ENCODE measurements at regions not wholly inside any gene's neighbourhood (a gene's known extent, or its start where the extent isn't known, plus 50 kb on each side); places are given as distances from the start of the nearest gene placed in this dataset.
"Not testable (repeated sequence)": the region's sequence is repeated elsewhere in the genome, so short reads cannot be mapped to it uniquely, and the experiment has no call there.

DNA sequence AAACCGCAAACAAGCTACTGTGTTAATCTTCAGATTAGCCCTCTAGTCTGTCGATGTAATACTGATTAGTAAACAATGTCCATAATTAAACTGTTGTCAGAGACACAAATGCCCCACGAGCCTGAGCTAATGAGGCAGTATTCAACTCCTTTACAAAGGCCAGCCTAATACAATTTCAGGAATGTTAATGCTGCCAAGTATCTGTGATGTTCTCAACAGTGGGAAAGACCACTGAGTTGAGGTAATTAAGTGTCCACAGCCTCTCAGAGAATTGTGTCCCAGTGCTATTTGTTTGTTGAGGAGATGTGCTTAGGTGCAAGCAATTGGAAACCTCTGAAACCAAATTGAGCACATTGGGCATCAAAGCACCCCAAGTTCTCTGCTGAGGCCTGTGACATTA lies 139.4 kb upstream of the CDKN3 start:
- no peak overlapping the region for H3K4me3 ChIP-seq (ENCODE audit: low read depth, low read length)
- TF ChIP-seq CTCF (IDR thresholded peaks at IDR 0.05; ENCODE audit: low read depth, low read length, missing control alignments) = no peak
- DNase-seq (ENCODE audit: low read depth) = no peak

DNA sequence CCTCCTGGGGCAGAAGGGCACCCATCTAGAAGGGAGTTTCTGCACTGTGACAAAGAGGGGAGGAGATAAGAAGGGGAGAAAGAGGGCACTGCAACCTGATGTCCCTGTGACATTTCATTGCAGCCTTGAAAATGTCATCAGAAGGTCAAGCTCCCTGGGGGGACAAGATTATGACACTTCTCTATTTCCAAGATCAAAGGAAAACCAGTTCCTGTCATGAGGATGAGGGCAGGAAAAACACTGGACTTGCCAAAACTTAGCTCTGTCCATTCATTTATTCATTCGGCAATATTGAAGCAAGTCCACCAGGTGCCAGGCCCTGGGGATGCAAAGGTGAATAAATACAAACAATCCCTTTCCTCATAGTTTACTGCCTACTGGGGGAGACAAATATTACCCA lies 138.4 kb upstream of the CDKN3 start:
- no peak overlapping the region for H3K4me3 ChIP-seq (ENCODE audit: low read depth, low read length)
- TF ChIP-seq CTCF (IDR thresholded peaks at IDR 0.05; ENCODE audit: low read depth, low read length, missing control alignments) = no peak
- no peak for DNase-seq (ENCODE audit: low read depth)

DNA sequence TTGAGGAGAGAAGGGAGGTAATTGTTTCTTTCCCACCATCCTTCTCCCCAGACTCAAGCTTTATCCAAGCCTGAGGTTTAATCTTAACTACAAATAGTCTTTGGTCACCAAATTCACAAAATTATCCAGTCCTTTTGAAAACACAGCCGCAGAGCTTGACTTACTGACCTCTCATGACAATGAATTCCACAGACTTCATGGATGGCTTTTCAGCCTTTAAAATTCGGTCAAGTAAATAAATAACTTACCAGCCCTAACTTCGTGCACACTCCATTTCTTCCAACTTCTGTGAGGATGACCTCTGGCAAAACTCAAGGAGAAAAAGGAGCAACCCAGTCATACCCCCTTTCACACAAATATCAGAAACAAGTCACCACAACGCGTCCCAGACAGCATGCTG lies 137.0 kb upstream of the CDKN3 start:
- no peak for TF ChIP-seq CTCF (IDR thresholded peaks at IDR 0.05; ENCODE audit: low read depth, low read length, missing control alignments)
- no peak for DNase-seq (ENCODE audit: low read depth)
- H3K4me3 ChIP-seq (ENCODE audit: low read depth, low read length) = no peak overlapping the region

GRCh38 chr14:54261283-54261682 lies 135.5 kb upstream of the CDKN3 start:
- no peak for DNase-seq (ENCODE audit: low read depth)
- TF ChIP-seq CTCF (IDR thresholded peaks at IDR 0.05; ENCODE audit: low read depth, low read length, missing control alignments) = no peak
- no peak overlapping the region for H3K4me3 ChIP-seq (ENCODE audit: low read depth, low read length)

DNA sequence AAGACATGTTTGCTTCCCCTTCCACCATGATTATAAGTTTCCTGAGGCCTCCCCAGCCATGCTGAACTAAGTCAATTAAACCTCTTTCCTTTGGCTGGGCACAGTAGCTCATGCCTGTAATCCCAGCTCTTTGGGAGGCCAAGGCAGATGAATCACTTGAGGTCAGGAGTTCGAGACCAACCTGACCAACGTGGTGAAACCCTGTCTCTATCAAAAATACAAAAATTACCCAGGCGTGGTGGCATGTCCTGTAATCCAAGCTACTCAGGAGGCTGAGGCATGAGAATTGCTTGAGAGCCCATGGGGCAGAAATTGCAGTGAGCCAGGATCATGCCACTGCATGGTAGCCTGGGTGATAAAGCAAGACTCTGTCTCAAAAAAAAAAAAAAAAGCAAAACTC lies 130.2 kb upstream of the CDKN3 start:
- not testable (repeated sequence) for DNase-seq (ENCODE audit: low read depth); H3K4me3 ChIP-seq (ENCODE audit: low read depth, low read length)

- H3K4me3 ChIP-seq (ENCODE audit: low read depth, low read length) = no peak overlapping the region
- peak; percentile 50 for DNase-seq (ENCODE audit: low read depth)
- no peak for TF ChIP-seq CTCF (IDR thresholded peaks at IDR 0.05; ENCODE audit: low read depth, low read length, missing control alignments)
Observed at GRCh38 chr14:54267172-54267571, 129.6 kb upstream of the CDKN3 start.

- DNase-seq (ENCODE audit: low read depth) = no peak
- no peak overlapping the region for H3K4me3 ChIP-seq (ENCODE audit: low read depth, low read length)
Observed at GRCh38 chr14:54275997-54276725, 120.6 kb upstream of the CDKN3 start.

More at GRCh38 chr14:54275997-54276725, 120.6 kb upstream of the CDKN3 start:
- no peak for TF ChIP-seq CTCF (IDR thresholded peaks at IDR 0.05; ENCODE audit: low read depth, low read length, missing control alignments)

Data from GM12864 (cell line).